Left colon (tissue), 2 donors: ENCODE measurements at regions not wholly inside any gene's neighbourhood (a gene's known extent, or its start where the extent isn't known, plus 50 kb on each side); places are given as distances from the start of the nearest gene placed in this dataset.

Experiments used
- ATAC-seq: fragments of 200-7000 bp; cut with Tn5 transposase; one replicate; pipeline ENCODE4 v1.9.1; 2020; ENCODE audit warnings: mild to moderate bottlenecking, moderate library complexity
- DNase-seq, 2 donors: peaks; one replicate each; pipeline ENCODE4 v3.0.0-alpha.2; 2020
- intact Hi-C, 2 donors: fragments of 100-400 bp; cut with DNase I in 1 of 2; cut with micrococcal nuclease in 1 of 2; formaldehyde crosslinking; loops; one replicate each; pipeline versions ENCODE4 v1.11.2 to v1.14.0; 2022; cut with DNase I, micrococcal nuclease
- donor health status: DM: no; HTN: no; CAD: no.
- donor health status: DM: yes; HTN: yes; CAD: no.

GRCh38 chr2:123164216-123164615 lies 860.9 kb upstream of the CNTNAP5 start:
- DNase-seq, result no peak
- intact Hi-C loops, result no loop called here
- no peak for ATAC-seq

GRCh38 chr2:123165616-123166015 lies 859.5 kb upstream of the CNTNAP5 start:
- DNase-seq (no peak), ATAC-seq (no peak)
- intact Hi-C loops, result no loop called here

GRCh38 chr2:123179526-123179925 lies 845.6 kb upstream of the CNTNAP5 start:
- intact Hi-C loops, result no loop called here
- no peak for DNase-seq
- no peak for ATAC-seq

DNA sequence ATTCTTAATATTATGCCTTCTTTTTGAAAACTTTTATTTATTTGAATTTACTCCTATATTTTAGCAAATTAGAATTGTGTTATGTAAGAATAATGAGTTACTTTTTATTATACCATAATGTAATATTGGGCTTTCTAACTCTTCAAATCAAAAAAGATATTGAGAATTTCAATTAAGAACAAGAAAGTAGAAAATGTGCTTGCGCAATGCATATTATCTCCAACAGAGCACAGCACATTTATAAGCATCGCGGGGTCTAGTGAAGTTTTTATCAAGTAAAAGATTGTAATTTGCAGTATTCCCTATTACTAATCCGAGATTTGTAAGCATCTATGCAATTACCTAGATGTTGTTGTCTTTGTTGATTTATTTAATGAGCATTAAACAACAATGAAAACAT lies 829.1 kb upstream of the CNTNAP5 start:
- intact Hi-C loops, result no loop called here
- DNase-seq, result no peak

GRCh38 chr2:123200035-123200434 lies 825.1 kb upstream of the CNTNAP5 start:
- intact Hi-C loops, result no loop called here
- ATAC-seq, result no peak
- DNase-seq, result no peak

More for the DNA sequence above, 829.1 kb upstream of the CNTNAP5 start:
- no peak for ATAC-seq

GRCh38 chr2:123207245-123207644 lies 817.8 kb upstream of the CNTNAP5 start:
- intact Hi-C loops, result no loop called here
- ATAC-seq, result no peak

DNA sequence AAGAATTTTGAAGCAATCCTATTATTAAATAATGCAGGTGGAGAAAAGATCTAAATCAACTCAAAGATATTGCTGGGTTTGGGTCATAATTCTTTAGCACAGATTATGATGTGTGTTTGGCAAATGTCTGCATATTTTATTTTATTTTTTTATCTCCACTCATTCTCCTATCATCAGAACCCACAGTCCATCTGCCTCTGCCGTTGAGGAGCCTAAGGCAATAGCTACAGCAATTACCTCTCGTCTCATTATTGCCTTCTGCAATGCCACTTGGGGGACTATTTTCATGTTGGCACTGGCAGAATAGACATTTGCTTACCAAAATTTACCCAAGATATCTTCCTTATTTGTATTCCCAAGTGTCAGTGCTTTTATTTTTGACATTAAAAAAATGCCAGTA lies 815.9 kb upstream of the CNTNAP5 start:
- ATAC-seq (no peak), DNase-seq (no peak)
- intact Hi-C loops, result no loop called here

More at GRCh38 chr2:123207245-123207644, 817.8 kb upstream of the CNTNAP5 start:
- no peak for DNase-seq

- intact Hi-C loops, result no loop called here
- ATAC-seq, result no peak
- DNase-seq, result no peak
Observed at GRCh38 chr2:123211181-123211580, 813.9 kb upstream of the CNTNAP5 start.

GRCh38 chr2:123245156-123245555 lies 779.9 kb upstream of the CNTNAP5 start:
- ATAC-seq (no peak), DNase-seq (no peak)
- intact Hi-C loops, result no loop called here

- ATAC-seq, result no peak
- intact Hi-C loops, result no loop called here
- no peak for DNase-seq
Observed at GRCh38 chr2:123258877-123259539, 766.1 kb upstream of the CNTNAP5 start.

- DNase-seq (no peak), ATAC-seq (no peak)
- intact Hi-C loops, result no loop called here
Observed at GRCh38 chr2:123262856-123263255, 762.2 kb upstream of the CNTNAP5 start.

GRCh38 chr2:123283431-123283830 lies 741.7 kb upstream of the CNTNAP5 start:
- DNase-seq (no peak), ATAC-seq (no peak)
- intact Hi-C loops, result no loop called here

DNA sequence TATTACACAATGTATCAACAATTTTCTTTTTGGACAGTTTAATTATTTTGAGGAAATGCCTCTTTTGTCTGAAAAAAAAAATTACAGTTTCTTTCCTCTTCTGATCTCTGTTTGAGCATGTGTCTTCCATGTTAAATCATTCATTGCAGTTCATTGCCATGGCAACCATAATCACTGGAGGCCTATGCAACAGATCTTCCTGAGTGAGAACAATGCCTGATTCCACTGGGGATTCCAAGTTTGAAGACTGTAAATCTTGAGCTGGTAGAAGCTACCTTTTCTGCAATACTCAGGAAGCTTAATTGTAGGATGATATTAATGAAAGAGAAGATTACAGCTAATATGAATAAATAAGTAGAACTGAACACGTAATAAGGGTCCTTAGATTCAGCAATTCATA lies 721.4 kb upstream of the CNTNAP5 start:
- ATAC-seq (no peak), DNase-seq (no peak)
- intact Hi-C loops, result no loop called here
